PC-3 (cell line): ENCODE measurements at regions not wholly inside any gene's neighbourhood (a gene's known extent, or its start where the extent isn't known, plus 50 kb on each side); places are given as distances from the start of the nearest gene placed in this dataset.

Experiments
- CTCF ChIP-seq: fragments of 300-600 bp; sonication (generic); conservative IDR thresholded peaks from 2 replicates; pipeline ENCODE4 v1.5.1; 2017; ENCODE audit warnings: antibody characterized with exemption, low read depth, mild to moderate bottlenecking, low read length
- EZH2 ChIP-seq: fragments of 300-600 bp; sonication (generic); IDR thresholded peaks from one replicate; pipeline ENCODE4 v1.6.1; 2017; ENCODE audit warnings: antibody characterized with exemption, mild to moderate bottlenecking, low read length; ENCODE audit not compliant: unreplicated experiment
- EZH2phosphoT487 ChIP-seq: fragments of 300-600 bp; sonication (generic); IDR thresholded peaks from 2 replicates; pipeline ENCODE4 v1.6.1; 2018; ENCODE audit warnings: mild to moderate bottlenecking, antibody characterized with exemption, low read length, borderline replicate concordance

GRCh38 chr11:37857726-37858125, 1259.7 kb upstream of the RAG2 start:
- TF ChIP-seq EZH2phosphoT487 (no peak), CTCF (no peak), EZH2 (no peak)
